ENCODE measurements at regions not wholly inside any gene's neighbourhood (a gene's known extent, or its start where the extent isn't known, plus 50 kb on each side); places are given as distances from the start of the nearest gene placed in this dataset.

DNA sequence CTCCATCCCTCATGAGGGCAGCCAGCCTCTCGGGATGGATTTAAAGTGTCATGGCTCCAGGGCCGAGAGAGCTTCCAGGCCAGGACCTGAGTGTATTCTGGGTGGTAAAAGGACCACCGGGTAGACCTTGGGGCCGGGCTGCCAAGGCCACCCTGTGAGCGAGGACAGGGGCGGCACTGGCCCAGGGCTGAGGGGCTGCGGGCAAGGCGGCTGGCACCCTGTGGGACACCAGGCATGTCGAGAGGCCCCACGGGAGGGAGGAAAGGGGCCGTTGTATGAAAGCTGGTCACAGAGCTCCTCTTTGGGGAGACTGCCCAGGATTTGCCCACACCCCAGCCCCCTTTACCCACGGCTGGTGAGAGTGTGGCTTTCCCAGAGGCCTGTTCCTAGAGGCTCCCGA lies 92.3 kb upstream of the RTL6 start:
- TF ChIP-seq POLR2AphosphoS5 (IDR thresholded peaks at IDR 0.05; ENCODE audit: insufficient read depth, low read depth, low read length) (no peak), POLR2A (IDR thresholded peaks at IDR 0.05; ENCODE audit: low read depth, low read length) (no peak)
- TF ChIP-seq, protein P1, sequence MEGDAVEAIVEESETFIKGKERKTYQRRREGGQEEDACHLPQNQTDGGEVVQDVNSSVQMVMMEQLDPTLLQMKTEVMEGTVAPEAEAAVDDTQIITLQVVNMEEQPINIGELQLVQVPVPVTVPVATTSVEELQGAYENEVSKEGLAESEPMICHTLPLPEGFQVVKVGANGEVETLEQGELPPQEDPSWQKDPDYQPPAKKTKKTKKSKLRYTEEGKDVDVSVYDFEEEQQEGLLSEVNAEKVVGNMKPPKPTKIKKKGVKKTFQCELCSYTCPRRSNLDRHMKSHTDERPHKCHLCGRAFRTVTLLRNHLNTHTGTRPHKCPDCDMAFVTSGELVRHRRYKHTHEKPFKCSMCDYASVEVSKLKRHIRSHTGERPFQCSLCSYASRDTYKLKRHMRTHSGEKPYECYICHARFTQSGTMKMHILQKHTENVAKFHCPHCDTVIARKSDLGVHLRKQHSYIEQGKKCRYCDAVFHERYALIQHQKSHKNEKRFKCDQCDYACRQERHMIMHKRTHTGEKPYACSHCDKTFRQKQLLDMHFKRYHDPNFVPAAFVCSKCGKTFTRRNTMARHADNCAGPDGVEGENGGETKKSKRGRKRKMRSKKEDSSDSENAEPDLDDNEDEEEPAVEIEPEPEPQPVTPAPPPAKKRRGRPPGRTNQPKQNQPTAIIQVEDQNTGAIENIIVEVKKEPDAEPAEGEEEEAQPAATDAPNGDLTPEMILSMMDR (IDR thresholded peaks at IDR 0.05; ENCODE audit: extremely low read depth in 1 of 2, insufficient read depth in 1 of 2, low read depth in 1 of 2, low read length in 2 of 2): no peak

All from endothelial cell of umbilical vein (primary cell).